MM.1S (cell line): ENCODE measurements at regions not wholly inside any gene's neighbourhood (a gene's known extent, or its start where the extent isn't known, plus 50 kb on each side); places are given as distances from the start of the nearest gene placed in this dataset.

Source experiments
- EZH2 ChIP-seq: fragments of 300-600 bp; sonication (generic); optimal IDR thresholded peaks from 2 replicates; pipeline ENCODE3; 2017; ENCODE audit warnings: low read depth, mild to moderate bottlenecking, antibody characterized with exemption, low read length, mixed read lengths
- EZH2phosphoT487 ChIP-seq: fragments of 300-600 bp; sonication (generic); IDR thresholded peaks from 2 replicates; pipeline ENCODE4 v1.6.1; 2018; ENCODE audit warnings: antibody characterized with exemption, low read length
- TF ChIP-seq, protein P1 (sequence below): fragments of 300-600 bp; sonication (generic); IDR thresholded peaks from 2 replicates; pipeline ENCODE4 v1.5.1; 2016; ENCODE audit warnings: antibody characterized with exemption, low read length, mixed read lengths

DNA sequence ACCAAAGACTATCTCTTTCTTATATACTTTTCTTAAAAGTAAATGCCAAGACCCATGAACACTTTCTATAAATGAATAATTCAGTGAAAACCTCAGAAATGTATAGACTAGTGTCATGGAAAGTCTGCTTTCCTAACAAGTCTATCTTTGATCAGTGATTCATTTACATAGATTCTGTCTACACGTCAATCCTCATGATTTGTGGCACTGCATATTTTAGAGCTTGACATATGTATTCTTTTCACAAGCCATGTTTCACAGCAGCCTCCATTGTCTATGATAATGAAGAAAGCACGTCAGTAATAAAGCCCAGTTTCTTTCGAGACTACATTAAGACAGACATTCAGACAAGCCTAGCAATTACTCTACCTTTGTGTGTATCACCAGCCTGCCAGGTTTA lies 486.6 kb downstream of the IRS1 start:
- TF ChIP-seq, protein P1, sequence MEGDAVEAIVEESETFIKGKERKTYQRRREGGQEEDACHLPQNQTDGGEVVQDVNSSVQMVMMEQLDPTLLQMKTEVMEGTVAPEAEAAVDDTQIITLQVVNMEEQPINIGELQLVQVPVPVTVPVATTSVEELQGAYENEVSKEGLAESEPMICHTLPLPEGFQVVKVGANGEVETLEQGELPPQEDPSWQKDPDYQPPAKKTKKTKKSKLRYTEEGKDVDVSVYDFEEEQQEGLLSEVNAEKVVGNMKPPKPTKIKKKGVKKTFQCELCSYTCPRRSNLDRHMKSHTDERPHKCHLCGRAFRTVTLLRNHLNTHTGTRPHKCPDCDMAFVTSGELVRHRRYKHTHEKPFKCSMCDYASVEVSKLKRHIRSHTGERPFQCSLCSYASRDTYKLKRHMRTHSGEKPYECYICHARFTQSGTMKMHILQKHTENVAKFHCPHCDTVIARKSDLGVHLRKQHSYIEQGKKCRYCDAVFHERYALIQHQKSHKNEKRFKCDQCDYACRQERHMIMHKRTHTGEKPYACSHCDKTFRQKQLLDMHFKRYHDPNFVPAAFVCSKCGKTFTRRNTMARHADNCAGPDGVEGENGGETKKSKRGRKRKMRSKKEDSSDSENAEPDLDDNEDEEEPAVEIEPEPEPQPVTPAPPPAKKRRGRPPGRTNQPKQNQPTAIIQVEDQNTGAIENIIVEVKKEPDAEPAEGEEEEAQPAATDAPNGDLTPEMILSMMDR = no peak
- TF ChIP-seq EZH2phosphoT487 = no peak
- no peak for TF ChIP-seq EZH2
